Astrocyte of the cerebellum (primary cell): ENCODE measurements at regions not wholly inside any gene's neighbourhood (a gene's known extent, or its start where the extent isn't known, plus 50 kb on each side); places are given as distances from the start of the nearest gene placed in this dataset.
"Not testable (repeated sequence)": the region's sequence is repeated elsewhere in the genome, so short reads cannot be mapped to it uniquely, and the experiment has no call there.

Source experiments
- DNase-seq: peaks from one replicate; pipeline ENCODE4 v3.0.0-alpha.2; 2011; ENCODE audit warnings: low read depth
- H3K4me3 ChIP-seq: 2 replicates; pipeline ENCODE4 v1.5.1; 2011; ENCODE audit warnings: mild to moderate bottlenecking, low read depth, low read length, moderate library complexity
- CTCF ChIP-seq: IDR thresholded peaks from 2 replicates; pipeline ENCODE4 v1.5.1; 2012; ENCODE audit warnings: low read length, low read depth, moderate library complexity, mild to moderate bottlenecking; ENCODE audit errors: missing control alignments
- in situ Hi-C: cut with HindIII; loops from 2 replicates; pipeline ENCODE4 v1.10.0; 2017; ENCODE audit warnings: low sequenced_read_pairs

- in situ Hi-C loops: no loop called here
- DNase-seq: no peak
- no peak for TF ChIP-seq CTCF
- H3K4me3 ChIP-seq: no peak overlapping the region
Measured at GRCh38 chr12:66751432-66752113, 72.7 kb upstream of the GRIP1 start.

- H3K4me3 ChIP-seq: no peak overlapping the region
- TF ChIP-seq CTCF: no peak
- in situ Hi-C loops: no loop called here
- no peak for DNase-seq
Measured at GRCh38 chr12:66753810-66754209, 74.9 kb upstream of the GRIP1 start.

GRCh38 chr12:66755727-66756395 lies 77.0 kb upstream of the GRIP1 start:
- DNase-seq: no peak
- in situ Hi-C loops: no loop called here
- H3K4me3 ChIP-seq: no peak overlapping the region
- no peak for TF ChIP-seq CTCF

- in situ Hi-C loops: no loop called here
- TF ChIP-seq CTCF: no peak
- DNase-seq: no peak
- H3K4me3 ChIP-seq: no peak overlapping the region
Measured at GRCh38 chr12:66756631-66757030, 77.8 kb upstream of the GRIP1 start.

- DNase-seq, H3K4me3 ChIP-seq, in situ Hi-C loops: not testable (repeated sequence)
Measured at GRCh38 chr12:66760122-66760521, 81.2 kb upstream of the GRIP1 start.

GRCh38 chr12:66763467-66763866 lies 84.6 kb upstream of the GRIP1 start:
- TF ChIP-seq CTCF: no peak
- in situ Hi-C loops: no loop called here
- H3K4me3 ChIP-seq: no peak overlapping the region
- DNase-seq: no peak

- DNase-seq: no peak
- no peak overlapping the region for H3K4me3 ChIP-seq
- TF ChIP-seq CTCF: no peak
- in situ Hi-C loops: no loop called here
Measured at GRCh38 chr12:66765204-66765603, 86.3 kb upstream of the GRIP1 start.
